NCI-H2196 (cell line): ENCODE measurements at regions not wholly inside any gene's neighbourhood (a gene's known extent, or its start where the extent isn't known, plus 50 kb on each side); places are given as distances from the start of the nearest gene placed in this dataset.

Source experiments
- DNase-seq: peaks from one replicate; lab custom pipeline; 2025; ENCODE audit not compliant: unreplicated experiment; lab: John Stamatoyannopoulos, UW

DNA sequence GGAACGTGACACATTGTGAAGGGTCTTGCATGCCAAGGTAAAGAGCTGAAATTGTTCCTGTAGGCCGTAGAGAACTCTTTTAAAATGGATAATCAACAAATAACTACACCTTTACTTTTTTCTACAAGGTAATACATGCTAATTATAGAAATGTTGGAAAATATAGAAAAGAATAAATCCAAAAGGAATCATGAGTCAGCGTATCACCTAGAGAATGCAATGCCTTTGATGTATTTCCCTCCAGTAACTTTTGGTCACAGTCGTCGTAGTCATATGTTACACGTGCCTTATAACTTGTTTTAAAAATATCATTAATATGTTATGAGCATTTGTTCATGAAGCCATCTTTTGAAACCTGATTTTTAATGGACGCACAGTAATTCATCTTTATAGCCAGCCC is 100.6 kb downstream of the LIPG start:
- no peak for DNase-seq

- no peak for DNase-seq
Observed at GRCh38 chr18:49658823-49659404, 97.1 kb downstream of the LIPG start.

- no peak for DNase-seq
Observed at GRCh38 chr18:49656073-49656692, 94.3 kb downstream of the LIPG start.

GRCh38 chr18:49655266-49656072 is 93.6 kb downstream of the LIPG start:
- DNase-seq: no peak

GRCh38 chr18:49654347-49654746 is 92.5 kb downstream of the LIPG start:
- no peak for DNase-seq

DNA sequence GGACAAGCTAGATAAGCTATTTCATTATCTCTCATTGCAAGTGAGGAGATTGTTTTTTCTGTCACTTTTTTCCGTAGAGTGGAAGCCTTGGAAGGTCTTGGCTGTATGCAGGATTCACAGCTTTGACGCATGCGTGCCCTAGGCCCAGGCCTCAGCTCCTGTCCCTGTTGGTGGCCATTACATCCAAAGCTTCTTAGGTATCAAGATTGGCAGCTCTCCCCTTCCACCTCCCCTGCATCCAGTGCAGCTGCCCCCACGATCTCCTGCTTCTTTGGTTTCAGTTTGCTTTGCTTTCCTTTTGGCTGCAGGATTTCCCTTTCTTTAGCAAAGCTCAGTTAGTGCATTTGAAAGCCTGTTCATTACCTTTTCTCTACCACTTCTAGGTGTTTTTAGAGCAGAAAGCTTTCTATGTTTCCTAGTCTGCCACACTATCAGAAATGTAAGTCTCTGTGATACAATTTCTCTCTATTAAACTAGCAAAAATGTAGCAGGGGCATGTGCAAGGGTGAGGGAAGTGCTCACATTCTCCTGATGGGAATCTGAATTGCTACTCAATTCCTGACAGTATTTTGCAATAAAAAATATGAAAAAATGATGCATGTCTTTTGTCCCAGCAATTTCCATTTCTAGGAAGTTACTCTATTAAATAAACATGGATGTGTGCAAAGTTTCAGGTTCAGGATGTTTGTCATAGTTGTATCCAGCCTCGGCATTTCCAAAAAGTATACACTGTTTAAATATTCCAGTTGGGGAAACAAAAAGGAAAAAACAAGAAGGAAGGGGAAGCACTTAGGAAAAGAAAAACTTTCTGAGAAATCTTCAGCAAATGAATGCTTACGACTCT is 91.2 kb downstream of the LIPG start:
- no peak for DNase-seq

DNA sequence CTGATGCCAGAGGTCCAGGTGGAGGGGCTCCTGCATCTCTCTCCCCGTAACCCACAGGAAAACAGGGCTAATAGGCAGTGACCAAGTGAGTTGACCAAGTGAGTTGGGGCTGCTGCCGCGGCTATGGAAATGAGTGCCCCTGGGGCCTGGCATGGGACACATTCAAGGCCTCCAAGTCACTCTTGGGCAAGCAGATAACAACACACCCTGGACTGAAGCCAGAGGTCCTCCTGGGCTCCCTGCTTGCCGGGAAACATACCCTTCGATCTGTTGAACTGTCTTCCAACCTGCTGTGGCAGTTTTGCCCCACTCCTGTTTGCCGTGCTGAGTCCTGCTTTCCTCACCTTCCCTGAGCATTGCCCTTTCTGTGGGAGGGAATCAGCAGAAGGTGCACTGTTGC is 89.2 kb downstream of the LIPG start:
- no peak for DNase-seq

GRCh38 chr18:49650426-49650891 is 88.6 kb downstream of the LIPG start:
- DNase-seq: no peak

- no peak for DNase-seq
Observed at GRCh38 chr18:49648811-49649210, 87.0 kb downstream of the LIPG start.
